Gastroesophageal sphincter (tissue), 4 donors: ENCODE measurements at regions not wholly inside any gene's neighbourhood (a gene's known extent, or its start where the extent isn't known, plus 50 kb on each side); places are given as distances from the start of the nearest gene placed in this dataset.
A peak's percentile ranks its signal among the peaks of the same experiment; 100 is the strongest.

Experiments used
- ATAC-seq: fragments of 150-250 bp; one replicate; pipeline ENCODE4 v1.9.1; 2016; ENCODE audit warnings: mild to moderate bottlenecking, moderate library complexity
- H3K27ac ChIP-seq, 4 donors: fragments of 200-600 bp; sonication (generic) in 3 of 4; 1 replicate in 3 of 4; 2 replicates in 1 of 4; pipeline ENCODE4 v1.5.1; 2016 to 2019
- H3K27me3 ChIP-seq: fragments of 200-600 bp; sonication (generic); one replicate; pipeline ENCODE4 v1.5.1; 2019
- H3K36me3 ChIP-seq, 2 donors: fragments of 200-600 bp; sonication (generic); one replicate each; pipeline ENCODE4 v1.5.1; 2019; ENCODE audit warnings: control low read depth in 1 of 2
- H3K4me1 ChIP-seq, 3 donors: fragments of 200-600 bp; sonication (generic); 1 replicate in 2 of 3; 2 replicates in 1 of 3; pipeline ENCODE4 v1.5.1; 2016 to 2019; ENCODE audit warnings: control low read depth in 2 of 3
- H3K4me3 ChIP-seq, 2 donors: fragments of 200-600 bp; sonication (generic); one replicate each; pipeline ENCODE4 v1.5.1; 2019; ENCODE audit warnings: mild to moderate bottlenecking in 1 of 2, moderate library complexity in 1 of 2
- H3K9me3 ChIP-seq, 3 donors: fragments of 200-600 bp; sonication (generic); one replicate each; pipeline ENCODE4 v1.5.1; 2017 to 2019; ENCODE audit warnings: control low read depth in 2 of 3
- EP300 ChIP-seq: sonication (generic); formaldehyde crosslinking; IDR thresholded peaks from one replicate; pipeline ENCODE4 v1.6.1; 2017; ENCODE audit warnings: antibody characterized with exemption, mild to moderate bottlenecking
- POLR2A ChIP-seq, 2 donors: fragments of 450-650 bp; IDR thresholded peaks; one replicate each; pipeline ENCODE4 v1.6.1; 2017; ENCODE audit warnings: antibody characterized with exemption in 2 of 2, mild to moderate bottlenecking in 2 of 2, moderate library complexity in 1 of 2
- POLR2AphosphoS5 ChIP-seq: sonication (generic); formaldehyde crosslinking; IDR thresholded peaks from one replicate; pipeline ENCODE4 v1.6.1; 2017; ENCODE audit warnings: antibody characterized with exemption
- WGBS, 2 donors: methylation state at CpG; one replicate each; pipeline ENCODE4 v1.1.5; 2018; ENCODE audit warnings: low coverage in 1 of 2; 5-methylcytosine and 5-hydroxymethylcytosine counted together
- TF ChIP-seq, protein P1 (sequence below), 4 experiments: fragments of 200-600 bp in 2 of 4; fragments of 450-650 bp in 2 of 4; sonication (generic) in 1 of 4; IDR thresholded peaks; one replicate each; pipeline ENCODE4 v1.5.1; 2017 to 2019; ENCODE audit warnings: antibody characterized with exemption in 4 of 4, mild to moderate bottlenecking in 2 of 4, moderate library complexity in 2 of 4

DNA sequence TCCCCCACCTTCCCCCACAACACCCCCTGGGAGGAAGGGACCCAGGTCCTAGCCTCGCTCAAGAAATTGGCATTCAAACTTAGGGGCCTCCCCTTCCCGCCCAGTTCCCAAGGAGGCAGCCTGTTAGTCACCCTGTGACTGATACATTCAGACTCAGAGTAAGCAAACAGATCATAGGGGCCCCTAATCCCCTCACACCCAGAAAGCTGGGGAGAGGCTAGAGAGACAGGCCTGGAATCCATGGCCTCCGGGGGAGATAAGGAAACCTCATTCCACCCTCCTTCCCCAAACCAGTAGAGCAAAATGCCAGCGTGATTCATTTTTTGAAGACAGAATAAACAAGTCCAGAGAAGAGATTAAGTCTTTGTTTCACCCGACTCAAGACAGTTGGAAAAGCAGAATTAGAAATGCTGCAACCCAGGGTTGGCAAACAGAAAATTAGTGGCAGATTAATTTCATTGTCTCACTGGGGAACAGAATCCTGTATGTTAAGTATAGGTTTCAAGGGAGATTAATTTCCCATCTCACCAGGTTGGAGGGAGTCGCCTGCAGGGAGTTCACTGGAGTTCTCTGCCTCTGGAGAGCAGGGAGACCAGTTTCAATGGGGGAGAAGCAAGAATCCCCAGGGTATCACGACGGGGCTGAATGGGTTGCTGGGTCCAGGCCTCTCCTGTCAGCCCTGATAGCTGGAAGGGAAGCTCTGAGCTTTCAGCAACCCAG lies 268.3 kb downstream of the UACA start:
- H3K4me1 ChIP-seq = peaks cover 0 to 14% (median 0%) of the 10 kb centered on the region in 3 donors
- no peaks in the 10 kb centered on the region for H3K27me3 ChIP-seq
- H3K9me3 ChIP-seq = no peaks in the 10 kb centered on the region
- WGBS, 2 donors = 13 to 38% methylated on average over 1 to 5 of the region's 8 CpGs
- H3K4me3 ChIP-seq = no peak overlapping the region
- H3K36me3 ChIP-seq = no peaks in the 10 kb centered on the region
- ATAC-seq = no peak
- H3K27ac ChIP-seq = no peak overlapping the region
- no peak for TF ChIP-seq POLR2AphosphoS5
- TF ChIP-seq, protein P1, sequence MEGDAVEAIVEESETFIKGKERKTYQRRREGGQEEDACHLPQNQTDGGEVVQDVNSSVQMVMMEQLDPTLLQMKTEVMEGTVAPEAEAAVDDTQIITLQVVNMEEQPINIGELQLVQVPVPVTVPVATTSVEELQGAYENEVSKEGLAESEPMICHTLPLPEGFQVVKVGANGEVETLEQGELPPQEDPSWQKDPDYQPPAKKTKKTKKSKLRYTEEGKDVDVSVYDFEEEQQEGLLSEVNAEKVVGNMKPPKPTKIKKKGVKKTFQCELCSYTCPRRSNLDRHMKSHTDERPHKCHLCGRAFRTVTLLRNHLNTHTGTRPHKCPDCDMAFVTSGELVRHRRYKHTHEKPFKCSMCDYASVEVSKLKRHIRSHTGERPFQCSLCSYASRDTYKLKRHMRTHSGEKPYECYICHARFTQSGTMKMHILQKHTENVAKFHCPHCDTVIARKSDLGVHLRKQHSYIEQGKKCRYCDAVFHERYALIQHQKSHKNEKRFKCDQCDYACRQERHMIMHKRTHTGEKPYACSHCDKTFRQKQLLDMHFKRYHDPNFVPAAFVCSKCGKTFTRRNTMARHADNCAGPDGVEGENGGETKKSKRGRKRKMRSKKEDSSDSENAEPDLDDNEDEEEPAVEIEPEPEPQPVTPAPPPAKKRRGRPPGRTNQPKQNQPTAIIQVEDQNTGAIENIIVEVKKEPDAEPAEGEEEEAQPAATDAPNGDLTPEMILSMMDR (IDR thresholded peaks at IDR 0.05) = no peak
- TF ChIP-seq EP300 = no peak
- TF ChIP-seq POLR2A (IDR thresholded peaks at IDR 0.05) = no peak

DNA sequence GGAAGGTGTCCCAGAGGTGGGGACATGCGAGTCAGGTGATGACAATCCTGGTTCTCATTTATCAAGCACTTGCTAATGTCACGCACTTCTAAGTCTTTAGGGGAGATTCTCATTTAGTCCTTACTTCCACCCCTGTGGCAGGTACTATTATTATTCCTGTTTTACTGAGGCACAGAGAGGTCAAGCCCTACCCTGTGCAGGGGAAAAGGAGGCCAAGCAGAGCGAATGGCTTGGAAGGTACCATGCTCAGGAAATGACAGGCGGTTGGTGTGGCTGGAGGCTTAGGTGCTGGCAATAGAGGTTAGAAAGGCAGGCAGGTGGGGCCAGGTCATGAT lies 268.9 kb downstream of the UACA start:
- H3K27me3 ChIP-seq = no peaks in the 10 kb centered on the region
- H3K4me3 ChIP-seq = no peak overlapping the region
- H3K36me3 ChIP-seq = no peaks in the 10 kb centered on the region
- ATAC-seq = no peak
- H3K9me3 ChIP-seq = no peaks in the 10 kb centered on the region
- H3K27ac ChIP-seq = no peak overlapping the region
- H3K4me1 ChIP-seq = peaks cover 0 to 14% (median 0%) of the 10 kb centered on the region in 3 donors
- WGBS, 2 donors = 65 to 80% methylated on average over 1 to 2 of the region's 4 CpGs
- TF ChIP-seq POLR2AphosphoS5 (no peak), POLR2A (IDR thresholded peaks at IDR 0.05) (no peak), EP300 (no peak)
- TF ChIP-seq, protein P1 (IDR thresholded peaks at IDR 0.05) = no peak

DNA sequence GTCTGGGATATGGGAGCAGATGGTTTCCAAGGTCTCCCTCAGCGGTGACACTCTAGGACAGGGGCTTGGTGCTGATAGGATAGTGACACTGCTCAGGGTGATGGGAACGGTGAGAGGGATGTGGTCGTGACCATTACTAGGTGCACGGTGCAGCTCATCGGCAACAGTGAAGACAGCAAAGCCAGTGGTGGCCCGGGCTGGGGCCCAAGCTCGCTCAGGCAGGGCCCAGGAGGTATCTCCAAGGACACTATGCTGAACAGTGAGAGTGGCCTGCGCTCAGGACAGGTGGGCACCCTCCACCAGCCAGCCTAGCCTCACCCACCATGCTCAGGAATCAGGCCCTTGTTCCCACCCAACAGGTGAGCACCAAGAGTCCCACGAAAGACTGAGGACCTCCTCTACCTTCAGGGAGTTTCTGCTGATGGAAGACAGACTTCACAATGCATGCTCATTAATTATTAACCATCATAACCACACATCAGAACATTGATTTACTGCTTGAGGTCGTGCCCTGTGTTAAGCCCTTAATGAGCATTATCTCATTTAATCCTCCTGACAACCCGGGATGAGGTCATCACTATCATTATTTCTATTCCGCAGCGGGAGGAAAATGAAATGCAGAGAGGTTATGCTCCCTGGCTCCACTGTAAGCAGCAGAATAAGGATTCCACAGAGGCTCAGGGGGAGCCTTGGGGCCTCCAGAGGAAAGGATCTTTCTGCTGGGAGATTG lies 269.4 kb downstream of the UACA start:
- H3K4me3 ChIP-seq = no peak overlapping the region
- peaks cover 0 to 14% (median 0%) of the 10 kb centered on the region in 3 donors for H3K4me1 ChIP-seq
- no peaks in the 10 kb centered on the region for H3K9me3 ChIP-seq
- no peak for ATAC-seq
- H3K27me3 ChIP-seq = no peaks in the 10 kb centered on the region
- 45 to 68% methylated on average over 2 to 4 of the region's 13 CpGs for WGBS, 2 donors
- H3K27ac ChIP-seq = no peak overlapping the region
- no peaks in the 10 kb centered on the region for H3K36me3 ChIP-seq
- no peak for TF ChIP-seq POLR2AphosphoS5

- no peak for TF ChIP-seq POLR2AphosphoS5
- TF ChIP-seq, protein P1 (IDR thresholded peaks at IDR 0.05) = no peak
- TF ChIP-seq POLR2A (IDR thresholded peaks at IDR 0.05) = no peak
- TF ChIP-seq EP300 = no peak
- no peak for ATAC-seq
- Histone ChIP-seq H3K27me3 (no peaks in the 10 kb centered on the region), H3K9me3 (no peaks in the 10 kb centered on the region), H3K4me1 (peaks cover 0 to 14% (median 0%) of the 10 kb centered on the region in 3 donors), H3K27ac (no peak overlapping the region), H3K4me3 (no peak overlapping the region), H3K36me3 (no peaks in the 10 kb centered on the region)
- 100% methylated on average over 1 of the region's 1 CpG for WGBS, 2 donors
These were observed 270.0 kb downstream of the UACA start for GRCh38 chr15:70493376-70493775.

- Histone ChIP-seq H3K27me3 (no peaks in the 10 kb centered on the region), H3K9me3 (no peaks in the 10 kb centered on the region), H3K36me3 (no peaks in the 10 kb centered on the region), H3K4me3 (no peak overlapping the region), H3K27ac (peak overlapping the region in 1 of 4 donors; percentile 6), H3K4me1 (peaks cover 0 to 21% (median 0%) of the 10 kb centered on the region in 3 donors)
- ATAC-seq = peak; percentile 44
- TF ChIP-seq POLR2A (IDR thresholded peaks at IDR 0.05) = no peak
- TF ChIP-seq, protein P1 (IDR thresholded peaks at IDR 0.05) = no peak
- no peak for TF ChIP-seq POLR2AphosphoS5
- no peak for TF ChIP-seq EP300
- 70 to 100% methylated on average over 1 to 4 of the region's 20 CpGs for WGBS, 2 donors
These were observed 270.8 kb downstream of the UACA start for GRCh38 chr15:70492240-70493177.
